Fibroblast of lung (primary cell): ENCODE measurements at regions not wholly inside any gene's neighbourhood (a gene's known extent, or its start where the extent isn't known, plus 50 kb on each side); places are given as distances from the start of the nearest gene placed in this dataset.

Experiments used
- CTCF ChIP-seq, 2 donors: IDR thresholded peaks in 1 of 2; conservative IDR thresholded peaks in 1 of 2; 1 replicate in 1 of 2; 2 replicates in 1 of 2; pipeline ENCODE4 v1.5.1; 2011 to 2012; ENCODE audit warnings: low read length in 2 of 2, control low read depth in 1 of 2, inconsistent platforms in 1 of 2, low read depth in 1 of 2, mild to moderate bottlenecking in 1 of 2
- EZH2 ChIP-seq: IDR thresholded peaks from 2 replicates; pipeline ENCODE4 v1.5.1; 2012; ENCODE audit warnings: low read length, control low read depth, mild to moderate bottlenecking; ENCODE audit errors: missing control alignments

- TF ChIP-seq CTCF (conservative IDR thresholded peaks at IDR 0.05 in 1 of 2, IDR thresholded peaks at IDR 0.05 in 1 of 2; ENCODE audit: low read depth in 1 of 2, low read length in 2 of 2) (no peak), EZH2 (no peak)
These were observed 56.5 kb upstream of the CNTN6 start for GRCh38 chr3:1036207-1036826.
